K562 (cell line): ENCODE measurements at regions not wholly inside any gene's neighbourhood (a gene's known extent, or its start where the extent isn't known, plus 50 kb on each side); places are given as distances from the start of the nearest gene placed in this dataset.

Experiments
- FOXP1 ChIP-seq: sonication (generic); formaldehyde crosslinking; IDR thresholded peaks from 2 replicates; pipeline ENCODE4 v1.8.0; 2022; ENCODE audit warnings: mild to moderate bottlenecking, missing genetic modification reagents
- JUND ChIP-seq, 2 experiments: IDR thresholded peaks; 2 replicates in 1 of 2; 3 replicates in 1 of 2; pipeline ENCODE4 v1.6.1; 2011; ENCODE audit warnings: borderline replicate concordance in 2 of 2, low read depth in 2 of 2, low read length in 2 of 2, improper control_type of control experiment in 1 of 2, missing biosample characterization in 1 of 2, missing genetic modification characterization in 1 of 2, missing genetic modification reagents in 1 of 2
- MYC ChIP-seq, 2 experiments: fragments of 250-450 bp in 1 of 2; sonication (Bioruptor Pico) in 1 of 2; IDR thresholded peaks; 2 replicates each; pipeline versions ENCODE4 v1.5.1 to v1.6.1; 2012 to 2021; ENCODE audit warnings: low read depth in 2 of 2, borderline replicate concordance in 1 of 2, improper control_type of control experiment in 1 of 2, low read length in 1 of 2, mild to moderate bottlenecking in 1 of 2, moderate library complexity in 1 of 2

GRCh38 chr20:57973886-57974285, 254.6 kb downstream of the ANKRD60 start:
- no peak for TF ChIP-seq JUND (IDR thresholded peaks at IDR 0.05; ENCODE audit: borderline replicate concordance, low read depth, low read length)
- no peak for TF ChIP-seq JUND (tag; IDR thresholded peaks at IDR 0.05; ENCODE audit: borderline replicate concordance, low read depth, low read length)
- no peak for TF ChIP-seq MYC (IDR thresholded peaks at IDR 0.05; ENCODE audit: low read depth, low read length)
- no peak for TF ChIP-seq MYC (CRISPR knock-in tag; IDR thresholded peaks at IDR 0.05; ENCODE audit: borderline replicate concordance, low read depth)
- TF ChIP-seq FOXP1 = no peak
